HPDE6-E6E7 (cell line): ENCODE measurements at regions not wholly inside any gene's neighbourhood (a gene's known extent, or its start where the extent isn't known, plus 50 kb on each side); places are given as distances from the start of the nearest gene placed in this dataset.

Experiments used
- DNase-seq: peaks from one replicate; pipeline ENCODE4 v3.0.0; 2011; ENCODE audit warnings: missing footprints; ENCODE audit errors: extremely low spot score

- no peak for DNase-seq
Measured at GRCh38 chr13:105545811-105546210, 989.7 kb downstream of the EFNB2 start.

- peak; percentile 2 for DNase-seq
Measured at GRCh38 chr13:105543742-105544141, 991.7 kb downstream of the EFNB2 start.

GRCh38 chr13:105541565-105541964 lies 993.9 kb downstream of the EFNB2 start:
- no peak for DNase-seq

GRCh38 chr13:105538346-105538745 lies 997.1 kb downstream of the EFNB2 start:
- DNase-seq: no peak

GRCh38 chr13:105537113-105537512 lies 998.3 kb downstream of the EFNB2 start:
- no peak for DNase-seq

GRCh38 chr13:105530468-105530867 lies 1005.0 kb downstream of the EFNB2 start:
- no peak for DNase-seq

GRCh38 chr13:105527127-105527526 lies 1008.3 kb downstream of the EFNB2 start:
- no peak for DNase-seq

GRCh38 chr13:105519771-105520170 lies 1015.7 kb downstream of the EFNB2 start:
- DNase-seq: no peak

GRCh38 chr13:105518086-105518485 lies 1017.4 kb downstream of the EFNB2 start:
- DNase-seq: no peak

- no peak for DNase-seq
Measured at GRCh38 chr13:105514401-105514800, 1021.1 kb downstream of the EFNB2 start.

GRCh38 chr13:105513448-105513847 lies 1022.0 kb downstream of the EFNB2 start:
- DNase-seq: no peak

- no peak for DNase-seq
Measured at GRCh38 chr13:105509981-105510762, 1025.3 kb downstream of the EFNB2 start.

- no peak for DNase-seq
Measured at GRCh38 chr13:105506463-105506862, 1029.0 kb downstream of the EFNB2 start.

GRCh38 chr13:105502193-105502592 lies 1033.3 kb downstream of the EFNB2 start:
- no peak for DNase-seq

- no peak for DNase-seq
Measured at GRCh38 chr13:105497597-105497996, 1037.9 kb downstream of the EFNB2 start.

- no peak for DNase-seq
Measured at GRCh38 chr13:105492216-105492615, 1043.2 kb downstream of the EFNB2 start.

- no peak for DNase-seq
Measured at GRCh38 chr13:105491345-105491744, 1044.1 kb downstream of the EFNB2 start.

- no peak for DNase-seq
Measured at GRCh38 chr13:105485081-105485480, 1050.4 kb downstream of the EFNB2 start.

- DNase-seq: no peak
Measured at GRCh38 chr13:105474983-105475610, 1060.4 kb downstream of the EFNB2 start.

- DNase-seq: no peak
Measured at GRCh38 chr13:105471673-105472072, 1063.8 kb downstream of the EFNB2 start.

- no peak for DNase-seq
Measured at GRCh38 chr13:105466376-105466775, 1069.1 kb downstream of the EFNB2 start.

GRCh38 chr13:105465745-105466144 lies 1069.7 kb downstream of the EFNB2 start, which contains the start of gene DAOA:
TSS of gene DAOA (plus strand) at chr13:105466045.
- no peak for DNase-seq

GRCh38 chr13:105465251-105465650 lies 1070.2 kb downstream of the EFNB2 start:
- DNase-seq: no peak
